GM18861 (cell line): ENCODE measurements at regions not wholly inside any gene's neighbourhood (a gene's known extent, or its start where the extent isn't known, plus 50 kb on each side); places are given as distances from the start of the nearest gene placed in this dataset.
"Not testable (repeated sequence)": the region's sequence is repeated elsewhere in the genome, so short reads cannot be mapped to it uniquely, and the experiment has no call there.

Source experiments
- ATAC-seq: cut with Tn5 transposase; IDR thresholded peaks from one replicate; pipeline ENCODE4 v1.9.1; 2021; ENCODE audit not compliant: unreplicated experiment

DNA sequence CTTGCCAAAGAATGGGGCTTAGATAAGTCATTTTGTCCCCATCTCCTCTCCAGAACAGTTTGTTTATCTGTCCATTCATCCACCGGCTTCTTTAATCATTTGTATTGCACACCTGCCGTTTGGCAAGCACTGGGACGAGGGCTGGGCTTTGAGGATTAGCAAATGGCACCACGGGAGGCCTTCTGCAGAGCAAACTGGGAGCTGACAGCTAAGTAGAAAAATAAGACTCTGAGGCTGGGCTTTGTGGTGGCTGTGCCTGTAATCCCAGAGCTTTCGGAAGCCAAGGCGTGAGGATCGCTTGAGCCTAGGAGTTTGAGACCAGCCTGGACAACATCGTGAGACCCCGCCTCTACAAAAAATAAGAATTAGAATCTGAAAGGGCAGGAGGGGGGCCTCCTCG, 203.9 kb downstream of the NPIPB11 start:
- not testable (repeated sequence) for ATAC-seq

DNA sequence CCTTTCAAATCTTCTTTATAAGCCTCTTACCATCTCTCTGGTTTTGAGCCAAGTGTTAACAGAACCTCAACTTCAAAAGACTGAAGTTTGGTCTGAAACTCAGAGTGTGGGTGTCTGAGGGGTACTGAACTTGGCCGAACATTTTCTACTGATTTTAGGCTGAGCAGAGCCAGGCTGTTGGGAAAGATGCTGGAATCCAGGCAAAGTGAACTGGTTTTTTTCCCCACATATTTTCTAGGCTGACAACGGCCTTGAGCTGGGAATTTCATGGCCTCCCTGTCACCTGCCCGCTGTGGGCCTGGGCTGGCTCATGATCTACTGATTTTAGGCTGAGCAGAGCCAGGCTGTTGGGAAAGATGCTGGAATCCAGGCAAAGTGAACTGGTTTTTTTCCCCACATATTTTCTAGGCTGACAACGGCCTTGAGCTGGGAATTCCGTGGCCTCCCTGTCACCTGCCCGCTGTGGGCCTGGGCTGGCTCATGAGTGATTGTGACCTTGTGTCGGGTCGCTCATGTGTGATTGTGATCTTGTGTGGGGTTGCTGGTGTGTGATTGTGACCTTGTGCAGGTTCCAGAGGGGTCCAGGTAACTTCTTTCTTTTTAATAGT, 204.4 kb downstream of the NPIPB11 start:
- ATAC-seq, result not testable (repeated sequence)

DNA sequence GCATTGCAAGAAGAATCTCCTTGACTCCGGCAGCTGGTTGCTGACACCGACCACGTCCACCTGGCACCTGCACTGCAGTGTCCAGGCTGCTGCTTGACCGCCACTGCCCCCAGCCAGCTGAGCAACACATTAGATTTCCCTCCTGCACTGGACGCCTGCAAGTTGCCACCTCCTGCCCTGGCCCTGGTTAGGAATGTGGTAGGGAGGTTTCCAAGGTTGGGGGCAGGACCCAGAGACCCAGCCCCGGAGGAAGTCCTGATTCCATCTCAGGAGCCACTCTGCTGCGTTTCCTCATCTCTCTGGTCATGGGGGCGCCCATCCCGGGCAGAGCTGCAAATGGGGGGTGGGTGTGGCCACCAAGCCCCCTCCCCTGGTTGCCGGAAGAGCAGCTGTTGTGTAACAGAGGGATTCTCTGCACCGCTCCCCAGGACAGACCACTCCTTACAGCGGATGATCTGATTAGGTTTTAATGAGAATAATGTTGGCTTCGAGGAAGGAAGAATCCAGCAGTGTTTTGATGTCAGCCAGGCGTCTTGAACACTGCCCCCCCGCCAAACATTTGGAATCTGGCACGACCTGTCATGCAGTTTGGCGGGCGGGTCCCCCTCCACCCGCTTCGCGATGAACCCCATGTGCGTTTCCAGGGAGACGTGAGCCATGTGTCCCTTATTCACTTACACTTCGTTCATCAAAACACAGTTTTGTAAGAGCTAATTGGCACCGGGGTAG, 205.1 kb downstream of the NPIPB11 start:
- not testable (repeated sequence) for ATAC-seq

DNA sequence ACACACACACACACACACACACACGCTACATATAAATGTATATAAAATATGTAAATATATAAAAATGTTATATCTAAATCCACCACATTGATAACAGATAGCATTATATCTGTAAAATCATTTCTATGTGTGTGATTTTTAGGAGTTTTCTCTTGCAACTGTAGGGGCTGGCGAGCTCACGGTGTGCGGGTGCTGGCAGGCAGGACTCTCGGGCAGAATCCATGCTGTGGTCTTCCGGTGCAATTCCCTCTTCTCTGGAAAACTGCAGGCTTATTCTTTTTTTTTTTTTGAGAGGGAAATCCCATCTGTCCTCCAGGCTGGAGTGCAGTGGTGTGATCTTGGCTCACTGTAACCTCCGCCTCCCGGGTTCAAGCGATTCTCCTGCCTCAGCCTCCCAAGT, 205.8 kb downstream of the NPIPB11 start:
- ATAC-seq, result not testable (repeated sequence)

DNA sequence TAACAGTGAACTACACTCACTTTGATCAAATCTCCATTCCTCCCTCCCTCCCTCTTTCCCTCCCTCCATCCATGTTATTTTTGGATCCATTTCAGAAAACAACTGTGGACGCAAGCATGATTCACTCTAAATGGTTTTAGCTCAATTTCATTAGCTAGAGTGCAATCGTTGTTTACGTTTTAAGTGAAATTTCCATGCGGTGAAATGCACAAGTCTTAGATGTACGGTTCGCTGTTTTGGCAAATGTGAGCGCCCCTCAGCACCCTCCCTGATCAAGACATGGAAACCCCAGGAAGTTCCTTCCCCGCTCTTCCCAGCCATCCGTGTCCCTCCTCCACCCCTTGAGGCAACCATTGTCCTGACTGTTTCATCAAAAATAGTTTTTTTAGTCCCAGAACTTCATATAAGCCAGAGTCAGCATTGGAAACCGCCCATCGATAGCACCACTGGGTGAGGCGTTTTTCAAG, 206.3 kb downstream of the NPIPB11 start:
- not testable (repeated sequence) for ATAC-seq

DNA sequence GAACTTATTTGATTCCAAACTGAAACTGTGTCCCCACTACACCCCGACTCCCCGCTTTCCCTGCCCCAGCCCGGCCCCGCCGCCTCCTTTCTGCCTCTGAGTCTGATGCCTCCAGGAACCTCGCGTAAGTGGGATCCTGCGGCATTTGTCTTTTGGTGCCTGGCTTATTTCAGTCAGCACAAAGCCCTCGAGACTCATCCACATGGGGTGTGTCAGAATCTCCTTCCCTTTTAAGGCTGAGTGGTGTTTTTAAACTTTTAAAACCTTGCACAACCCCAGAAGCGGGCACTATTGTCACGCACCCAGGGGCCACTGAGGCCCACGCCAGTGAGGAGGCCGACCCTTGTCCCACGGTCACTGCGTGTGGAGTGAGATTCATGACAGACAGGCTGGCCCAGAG, 206.9 kb downstream of the NPIPB11 start:
- not testable (repeated sequence) for ATAC-seq

DNA sequence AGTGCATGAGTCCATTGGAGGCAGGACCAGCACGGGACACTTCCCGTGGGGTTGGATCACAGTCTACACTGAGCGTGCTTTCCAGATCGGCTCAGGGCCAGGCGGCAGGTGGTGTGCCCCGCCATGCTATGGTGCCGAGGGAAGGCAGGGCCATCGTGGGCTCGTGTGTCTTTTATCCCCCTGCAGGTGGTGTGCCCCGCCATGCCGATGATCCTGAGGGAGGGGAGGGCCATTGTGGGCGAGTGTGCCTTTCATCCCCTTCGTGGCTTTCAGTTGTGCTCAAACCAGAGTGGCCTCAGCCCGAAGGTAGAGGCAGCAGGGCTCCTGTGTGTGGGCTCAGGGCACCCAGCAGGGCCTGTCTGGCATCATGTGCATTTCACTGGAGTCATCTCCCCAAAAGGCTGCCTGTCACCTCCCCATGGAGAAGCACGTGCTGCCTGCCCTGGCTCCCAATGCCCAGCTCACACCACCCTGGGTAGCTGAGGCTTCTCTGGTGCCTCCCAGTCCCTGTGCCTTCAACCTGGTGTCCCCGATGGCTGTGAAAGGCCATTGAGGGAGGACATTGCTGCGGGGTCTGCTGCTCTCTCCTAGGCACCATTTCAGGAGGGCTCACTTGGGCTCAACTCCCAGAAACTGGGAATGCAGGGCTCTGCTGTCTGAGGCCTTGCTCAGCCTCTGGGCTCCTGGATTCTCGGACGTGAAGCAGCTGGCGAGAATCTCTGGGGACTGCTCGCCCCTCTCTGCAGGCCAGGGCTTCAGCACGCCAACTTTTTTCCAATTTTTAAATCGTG, 207.6 kb downstream of the NPIPB11 start:
- ATAC-seq, result no peak

DNA sequence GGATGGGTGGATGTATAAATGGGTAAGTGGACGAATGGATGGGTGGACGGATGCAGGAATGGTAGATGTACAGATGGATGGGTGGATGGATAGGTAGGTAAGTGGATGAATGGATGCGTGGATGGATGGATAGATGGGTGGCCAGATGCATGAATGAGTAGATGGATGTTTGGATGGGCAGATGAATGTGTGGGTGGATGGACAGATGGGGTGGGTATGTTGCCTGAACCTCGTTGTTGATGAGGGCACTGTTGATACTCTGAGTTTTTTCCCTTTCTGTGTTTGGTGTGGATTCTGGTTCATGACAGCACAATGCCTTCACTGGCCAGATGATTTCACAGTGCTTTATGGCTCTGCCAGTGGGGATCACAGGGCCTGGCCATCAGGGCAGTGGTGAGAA, 208.3 kb downstream of the NPIPB11 start:
- no peak for ATAC-seq

DNA sequence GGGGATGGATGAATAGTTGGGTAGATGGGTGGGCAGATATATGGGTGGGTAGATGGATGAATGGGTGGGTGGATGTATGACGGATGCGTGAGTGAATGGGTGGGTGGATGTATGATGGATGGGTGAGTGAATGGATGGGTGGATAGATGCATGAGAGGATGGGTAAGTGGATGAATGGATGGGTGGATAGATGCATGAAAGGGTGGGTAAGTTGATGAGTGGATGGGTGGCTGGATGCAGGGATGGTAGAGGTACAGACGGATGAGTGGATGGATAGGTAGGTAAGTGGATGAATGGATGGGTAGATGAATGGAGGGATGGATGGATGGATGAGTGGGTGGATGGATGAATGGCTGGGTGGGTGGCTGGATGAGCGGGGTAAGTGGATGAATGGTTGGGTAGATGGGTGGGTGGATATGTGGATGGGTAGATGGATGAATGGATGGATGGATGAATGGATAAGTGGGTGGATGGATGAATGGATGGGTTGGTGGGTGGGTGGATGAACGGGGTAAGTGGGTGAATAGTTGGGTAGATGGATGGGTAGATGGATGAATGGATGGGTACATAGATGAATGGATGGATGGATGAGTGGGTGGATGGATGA, 208.9 kb downstream of the NPIPB11 start:
- not testable (repeated sequence) for ATAC-seq

DNA sequence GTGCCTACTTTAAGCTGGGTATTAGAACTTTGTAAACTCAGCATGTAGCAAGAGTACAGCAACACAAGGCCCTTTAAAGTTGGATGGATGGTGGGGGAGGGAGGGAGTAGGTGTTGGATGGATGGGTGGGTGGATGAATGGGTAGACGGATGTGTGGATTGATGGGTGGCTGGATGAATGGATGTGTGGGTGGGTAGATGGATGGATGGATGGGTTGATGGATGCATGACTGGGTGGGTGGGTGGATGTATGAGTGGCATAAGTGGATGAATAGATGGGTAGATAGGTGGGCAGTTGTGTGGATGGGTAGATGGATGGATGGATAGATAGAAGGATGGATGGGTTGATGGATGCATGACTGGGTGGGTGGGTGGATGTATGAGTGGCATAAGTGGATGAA, 209.8 kb downstream of the NPIPB11 start:
- ATAC-seq, result not testable (repeated sequence)

DNA sequence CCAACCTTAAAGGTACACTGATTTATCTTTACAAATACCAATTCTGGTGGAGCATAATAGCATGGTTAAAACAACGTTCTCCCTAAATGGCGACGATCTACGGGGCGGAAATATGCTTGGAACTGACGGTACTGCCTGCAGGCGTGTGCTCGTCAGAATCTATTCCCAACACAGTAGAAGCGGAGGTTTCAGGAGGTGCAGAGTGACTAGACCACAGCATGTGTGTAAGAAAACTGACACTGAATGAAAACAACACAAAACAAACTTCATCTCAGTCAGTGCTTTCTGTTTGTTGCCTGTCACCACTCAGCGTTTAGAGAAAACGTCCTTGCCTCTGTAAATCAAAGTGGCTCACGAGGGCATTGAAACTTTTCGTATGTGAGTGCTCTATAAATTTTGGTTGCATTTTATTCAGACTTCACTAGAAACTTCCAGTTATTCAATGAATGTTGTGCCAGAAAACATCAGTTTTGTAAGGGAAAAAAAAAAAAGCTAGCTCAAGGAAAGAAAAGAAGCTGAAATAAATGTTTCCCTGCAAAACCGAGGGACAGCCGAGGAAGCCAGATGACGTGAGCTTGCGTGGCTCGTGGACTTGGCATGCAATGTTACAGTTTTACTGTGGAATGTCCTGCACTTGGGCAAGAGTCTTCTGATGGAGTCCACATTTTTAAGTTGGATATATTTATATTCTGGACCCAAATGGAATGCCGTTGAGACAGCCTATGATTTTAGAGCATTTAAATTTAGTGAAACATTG, 210.4 kb downstream of the LAT start:
- ATAC-seq, result not testable (repeated sequence)

DNA sequence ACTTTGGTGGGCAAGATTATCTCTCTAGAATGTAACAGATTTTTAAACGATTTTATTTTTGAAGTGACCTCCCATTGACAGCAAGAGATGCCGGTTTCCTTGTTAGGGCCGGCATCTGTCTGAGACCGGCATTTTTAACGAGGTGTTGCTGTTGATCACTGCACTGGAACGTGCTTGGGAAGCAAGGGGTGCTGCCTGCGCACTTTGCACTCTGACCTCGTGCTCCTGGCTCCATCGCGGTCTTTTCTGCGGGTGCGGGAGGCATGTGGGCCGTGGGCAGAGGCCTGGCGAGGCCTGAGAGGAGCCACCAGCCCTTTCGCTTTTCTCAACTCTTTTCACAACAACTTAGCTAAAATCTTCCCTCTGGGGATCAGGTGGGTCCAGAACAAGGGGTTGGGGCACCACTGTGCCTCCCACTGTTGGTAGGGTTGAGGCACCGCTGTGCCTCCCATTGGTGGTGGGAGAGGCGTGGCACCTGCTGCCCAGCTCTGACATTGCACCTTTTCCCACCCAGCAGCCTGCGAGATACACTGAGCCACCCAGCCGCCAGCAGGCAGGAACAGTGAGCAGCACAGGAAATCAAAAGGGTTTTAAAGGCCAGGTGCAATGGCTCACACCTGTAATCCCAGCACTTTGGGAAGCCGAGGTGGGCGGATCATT, 209.5 kb downstream of the LAT start:
- ATAC-seq, result not testable (repeated sequence)

DNA sequence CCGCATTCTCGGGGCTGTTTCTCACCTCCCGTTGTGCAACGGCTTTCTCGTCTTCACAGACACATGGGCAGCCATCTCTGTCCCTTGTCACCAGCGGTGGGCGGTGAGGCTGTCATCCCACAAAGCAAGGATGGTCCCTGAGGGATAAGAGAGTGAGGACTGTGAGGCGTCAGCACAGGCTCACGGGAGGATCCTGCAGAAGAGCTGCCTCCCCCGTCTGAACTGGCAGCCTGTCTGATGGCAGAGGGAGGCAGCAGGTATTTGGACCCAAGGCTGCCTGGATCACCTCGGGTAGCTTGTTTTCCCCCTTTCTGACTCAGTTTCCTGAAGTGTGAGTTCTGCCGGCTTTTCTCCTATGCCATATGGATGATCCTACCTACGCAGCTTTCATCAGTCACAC, 208.8 kb downstream of the LAT start:
- not testable (repeated sequence) for ATAC-seq

DNA sequence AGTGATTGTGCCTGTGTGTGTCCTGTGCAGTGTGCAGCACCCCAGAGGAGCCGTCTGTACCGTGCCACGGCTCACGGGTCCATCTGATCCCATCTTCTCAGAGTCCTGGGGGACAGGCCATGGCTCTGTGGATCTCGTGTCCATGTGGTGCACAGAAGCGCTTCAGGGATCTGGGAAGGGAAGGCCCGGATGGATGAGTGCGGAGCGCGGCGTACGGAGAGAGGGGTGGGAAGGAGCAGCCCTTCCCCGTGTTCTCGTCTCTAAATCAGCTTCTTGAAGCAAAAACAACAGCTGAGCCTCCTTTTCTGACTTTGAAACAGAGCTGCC, 208.4 kb downstream of the LAT start:
- ATAC-seq, result not testable (repeated sequence)

DNA sequence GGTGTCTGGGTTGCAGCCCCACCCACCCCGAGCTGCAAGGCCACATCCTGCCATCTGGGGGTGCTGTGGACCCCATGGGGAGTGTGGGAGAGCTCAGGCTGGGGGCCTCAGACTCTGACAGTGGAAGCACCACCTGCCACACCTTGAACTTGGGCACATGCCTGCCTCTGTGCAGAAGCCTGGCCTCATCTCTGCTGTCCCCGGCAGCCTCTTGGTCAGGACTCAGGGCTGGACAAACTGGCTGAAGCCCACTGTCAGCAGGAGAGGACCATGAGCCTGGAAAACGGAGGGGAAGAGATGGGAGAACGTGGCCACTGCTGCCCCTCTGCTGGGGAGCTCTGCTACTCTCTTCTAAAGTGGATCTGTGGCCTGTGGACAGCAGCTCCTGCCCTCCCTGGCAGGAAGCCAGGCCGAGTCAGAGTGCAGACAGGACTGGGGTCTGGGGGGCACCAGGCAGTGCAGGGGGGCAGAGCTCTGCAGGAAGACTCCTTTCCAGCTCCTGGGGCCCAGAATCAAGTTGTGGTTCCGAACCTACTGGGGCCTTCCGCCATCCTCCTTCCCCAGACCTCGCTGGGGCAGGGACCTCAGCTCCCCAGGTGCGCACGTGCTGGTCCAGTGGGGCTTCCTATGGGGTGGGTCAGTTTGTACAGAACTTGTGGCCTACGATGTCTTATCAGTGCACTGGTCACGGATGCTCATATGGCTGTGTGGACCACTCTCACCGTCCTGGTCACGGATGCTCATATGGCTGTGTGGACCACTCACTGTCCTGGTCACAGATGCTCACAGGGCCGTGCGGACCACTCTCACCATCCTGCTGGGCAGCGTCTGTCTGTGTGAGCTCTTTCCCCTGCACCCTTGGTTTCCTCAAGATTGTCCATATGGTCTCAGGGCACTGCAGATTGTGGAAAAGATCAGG, 207.7 kb downstream of the LAT start:
- no peak for ATAC-seq

DNA sequence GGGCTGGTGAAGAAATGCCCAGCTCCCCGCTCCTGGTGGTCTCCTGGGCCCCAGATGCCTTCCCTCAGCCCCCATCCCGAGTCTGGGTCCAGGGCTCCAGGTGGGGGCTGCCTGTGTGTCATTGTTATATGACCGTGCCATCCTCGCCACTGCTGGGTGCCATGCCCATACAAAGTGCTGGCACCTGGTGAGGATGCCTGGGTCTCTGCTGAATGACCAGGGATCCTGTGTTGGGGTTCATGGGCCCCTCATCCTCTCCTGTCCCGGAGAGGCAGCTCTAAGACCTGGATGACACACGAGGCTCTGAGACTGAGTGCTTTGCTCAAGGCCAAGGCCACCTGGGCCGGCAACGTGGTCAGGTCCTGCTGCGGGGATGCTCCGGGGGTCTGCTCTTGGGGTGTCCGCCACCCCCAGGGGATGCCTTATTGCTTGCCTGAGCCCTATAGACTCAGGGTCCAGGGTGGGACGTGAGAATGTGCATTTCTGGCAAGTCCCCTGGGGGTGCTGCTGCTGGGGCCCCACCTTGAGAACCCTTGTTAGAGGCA, 206.9 kb downstream of the LAT start:
- ATAC-seq, result not testable (repeated sequence)

DNA sequence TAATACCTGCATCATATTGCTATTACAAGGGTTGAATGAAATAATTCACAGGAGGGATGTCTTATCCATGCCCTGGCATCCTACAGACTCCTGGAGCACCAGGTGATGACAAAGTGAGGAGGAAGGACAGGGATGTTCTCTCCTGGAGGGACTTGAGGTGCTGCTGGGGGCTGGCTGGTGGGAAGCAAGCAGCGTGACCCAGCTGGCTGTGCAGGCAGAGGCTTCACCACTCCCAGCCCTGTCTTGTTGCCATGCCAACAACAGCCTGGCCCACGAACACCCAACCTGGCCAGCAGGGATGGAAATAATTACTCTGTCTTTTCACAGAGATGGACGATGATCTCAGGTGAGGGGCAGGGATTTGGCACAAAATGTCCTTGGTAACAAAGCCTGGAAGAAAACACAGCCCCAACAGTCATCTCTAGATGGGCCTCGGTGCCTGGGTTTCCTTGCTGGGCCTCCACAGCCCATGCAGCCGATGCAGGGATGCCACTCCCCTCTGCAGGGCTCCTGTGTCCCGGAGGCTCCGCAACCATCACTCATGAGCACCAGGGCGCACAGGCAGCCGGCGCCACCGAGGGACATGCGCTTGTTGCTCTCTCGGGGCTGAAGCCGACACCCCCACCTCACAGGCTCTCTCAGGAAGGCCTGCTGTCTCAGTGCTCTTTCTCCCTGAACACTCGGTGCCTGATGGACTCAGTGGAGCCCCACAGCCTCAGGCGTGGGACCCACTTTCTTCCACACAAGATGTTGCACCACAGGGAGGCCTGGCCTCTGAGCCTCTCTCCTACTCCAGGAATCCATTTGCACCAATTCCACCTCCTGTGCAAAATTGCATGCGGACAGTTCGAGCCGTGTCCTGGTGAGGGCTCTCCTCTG, 205.9 kb downstream of the LAT start:
- not testable (repeated sequence) for ATAC-seq

DNA sequence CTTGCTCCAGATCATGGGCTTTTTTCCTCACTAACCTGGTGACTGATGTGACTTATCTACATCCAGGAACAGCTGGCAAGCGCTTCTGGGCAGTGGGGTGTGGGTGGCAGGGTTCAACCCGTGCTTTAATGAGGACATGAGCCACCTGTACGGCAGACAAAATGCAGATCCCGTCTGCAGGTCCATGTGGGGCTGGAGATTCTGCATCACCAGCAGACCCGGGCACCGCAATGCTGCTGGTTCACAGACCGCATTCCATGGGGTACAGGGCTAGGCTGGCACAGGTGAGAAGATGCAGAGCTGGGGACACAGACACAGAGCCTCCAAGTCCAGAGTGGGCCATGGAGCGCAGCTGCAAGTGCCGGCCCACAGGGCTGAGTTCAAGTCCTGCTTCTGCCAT, 204.0 kb downstream of the LAT start:
- ATAC-seq, result not testable (repeated sequence)
